Endothelial cell of umbilical vein (primary cell): ENCODE measurements at regions not wholly inside any gene's neighbourhood (a gene's known extent, or its start where the extent isn't known, plus 50 kb on each side); places are given as distances from the start of the nearest gene placed in this dataset.

ENCODE experiments used
- BruUV-seq: library from RNA; stranded (reverse); fragments of 400-500 nt; replicated peaks from 2 replicates; lab custom pipeline; 2021; lab: Mats Ljungman, UMichigan
- CTCF ChIA-PET: fragments of 300-600, 350-600 bp; sonication (Branson Sonifier 250); formaldehyde crosslinking; loops from one replicate; lab custom pipeline; 2021; ENCODE audit warnings: antibody characterized with exemption, inconsistent platforms; lab: Charles Lee
- POLR2A ChIA-PET: fragments of 300-600, 350-600 bp; sonication (Branson Sonifier 250); formaldehyde crosslinking; loops from one replicate; lab custom pipeline; 2021; ENCODE audit warnings: antibody characterized with exemption, inconsistent platforms; lab: Charles Lee
- DNase-seq: peaks from one replicate; pipeline ENCODE4 v3.0.0-alpha.2; 2011; ENCODE audit warnings: low read depth, low spot score
- FAIRE-seq: peaks from 2 replicates; lab custom pipeline; 2011; peaks lifted over from hg19 to GRCh38; lab: Jason Lieb, UNC
- H2AFZ ChIP-seq: 2 replicates; pipeline ENCODE4 v1.6.0; 2012; ENCODE audit warnings: low read depth, low read length, control low read depth, inconsistent platforms
- H3K27ac ChIP-seq: 2 replicates; pipeline ENCODE4 v1.5.1; 2011; ENCODE audit warnings: low read depth, mild to moderate bottlenecking, control low read depth, low read length, moderate library complexity; ENCODE audit not compliant: insufficient read depth
- H3K27me3 ChIP-seq, 2 experiments: 2 replicates each; pipeline versions ENCODE4 v1.6.0 to v1.6.1; 2011; ENCODE audit warnings: low read length in 2 of 2, mixed read lengths in 1 of 2; ENCODE audit not compliant: control insufficient read depth in 2 of 2, insufficient read depth in 2 of 2
- H3K36me3 ChIP-seq, 2 experiments: 2 replicates in 1 of 2; 3 replicates in 1 of 2; pipeline ENCODE4 v1.5.1; 2011; ENCODE audit warnings: low read length in 2 of 2, mild to moderate bottlenecking in 1 of 2, moderate library complexity in 1 of 2; ENCODE audit not compliant: control insufficient read depth in 2 of 2, insufficient read depth in 2 of 2; ENCODE audit errors: extremely low read depth in 1 of 2
- H3K4me1 ChIP-seq: 3 replicates; pipeline ENCODE4 v1.5.1; 2011; ENCODE audit warnings: mild to moderate bottlenecking, low read length; ENCODE audit not compliant: control insufficient read depth, insufficient read depth; ENCODE audit errors: extremely low read depth
- H3K4me2 ChIP-seq: 2 replicates; pipeline ENCODE4 v1.6.1; 2011; ENCODE audit warnings: low read length, control low read depth, mixed read lengths; ENCODE audit not compliant: insufficient read depth
- H3K4me3 ChIP-seq, 3 experiments: fragments of 200-600 bp in 1 of 3; sonication (generic), shearing (Covaris generic) in 1 of 3; replicated peaks in 1 of 3; 2 replicates each; pipeline ENCODE4 v1.5.1; 2011 to 2016; ENCODE audit warnings: control low read depth in 3 of 3, low read length in 3 of 3, mild to moderate bottlenecking in 2 of 3, inconsistent platforms in 1 of 3, low read depth in 1 of 3, moderate library complexity in 1 of 3; ENCODE audit not compliant: insufficient read depth in 1 of 3
- H3K79me2 ChIP-seq: 2 replicates; pipeline ENCODE4 v1.6.0; 2012; ENCODE audit warnings: low read length, inconsistent platforms; ENCODE audit not compliant: control insufficient read depth, insufficient read depth
- H3K9ac ChIP-seq: replicated peaks from 2 replicates; pipeline ENCODE3; 2011; ENCODE audit warnings: low read length, control low read depth; ENCODE audit not compliant: insufficient read depth; ENCODE audit errors: extremely low read depth
- H3K9me1 ChIP-seq: replicated peaks from 3 replicates; pipeline ENCODE4 v1.6.0; 2011; ENCODE audit warnings: mild to moderate bottlenecking, low read length; ENCODE audit not compliant: control insufficient read depth, insufficient read depth; ENCODE audit errors: extremely low read depth
- H3K9me3 ChIP-seq: replicated peaks from 2 replicates; pipeline ENCODE4 v1.5.1; 2012; ENCODE audit warnings: low read length, inconsistent platforms; ENCODE audit not compliant: control insufficient read depth, insufficient read depth
- H4K20me1 ChIP-seq: replicated peaks from 2 replicates; pipeline ENCODE3; 2011; ENCODE audit warnings: mild to moderate bottlenecking, low read length; ENCODE audit not compliant: control insufficient read depth, insufficient read depth; ENCODE audit errors: extremely low read depth
- EZH2 ChIP-seq: IDR thresholded peaks from 2 replicates; pipeline ENCODE4 v1.6.1; 2012; ENCODE audit warnings: borderline replicate concordance, low read depth, mild to moderate bottlenecking, moderate library complexity, low read length, inconsistent platforms; ENCODE audit not compliant: severe bottlenecking
- FOS ChIP-seq: IDR thresholded peaks from 2 replicates; pipeline ENCODE4 v1.6.1; 2011; ENCODE audit warnings: mild to moderate bottlenecking, low read length, moderate library complexity, borderline replicate concordance; ENCODE audit not compliant: insufficient read depth
- GATA2 ChIP-seq: IDR thresholded peaks from 2 replicates; pipeline ENCODE4 v1.7.0; 2011; ENCODE audit warnings: low read depth, mild to moderate bottlenecking, moderate library complexity, mixed read lengths, low read length; ENCODE audit not compliant: insufficient read length, insufficient read depth
- MAX ChIP-seq: IDR thresholded peaks from 2 replicates; pipeline ENCODE4 v1.6.1; 2011; ENCODE audit not compliant: insufficient read depth, insufficient read length
- MYC ChIP-seq: IDR thresholded peaks from one replicate; pipeline ENCODE4 v1.6.1; 2011; ENCODE audit warnings: mild to moderate bottlenecking, low read depth, low read length
- POLR2A ChIP-seq: IDR thresholded peaks from 2 replicates; pipeline ENCODE4 v1.6.1; 2012; ENCODE audit warnings: low read depth, mild to moderate bottlenecking, control low read depth, low read length
- POLR2AphosphoS5 ChIP-seq: IDR thresholded peaks from 2 replicates; pipeline ENCODE4 v1.6.1; 2012; ENCODE audit warnings: low read depth, mild to moderate bottlenecking, control low read depth, low read length, moderate library complexity; ENCODE audit not compliant: insufficient read depth
- dilution Hi-C: fragments of 300-500 bp; cut with MboI; formaldehyde crosslinking; loops from one replicate; pipeline ENCODE4 v1.15.0; 2019; ENCODE audit warnings: low sequenced_read_pairs; ENCODE audit not compliant: extremely low pct_ligation_motif_present
- intact Hi-C: fragments of 100-400 bp; cut with micrococcal nuclease; formaldehyde crosslinking; loops from one replicate; pipeline ENCODE4 v1.10.0; 2022
- TF ChIP-seq, protein P1 (sequence below), 2 donors: IDR thresholded peaks; 1 replicate in 1 of 2; 2 replicates in 1 of 2; pipeline ENCODE4 v1.5.1; 2011; ENCODE audit warnings: low read length in 2 of 2, mild to moderate bottlenecking in 2 of 2, moderate library complexity in 2 of 2, control low read depth in 1 of 2, inconsistent platforms in 1 of 2, low read depth in 1 of 2; ENCODE audit not compliant: insufficient read depth in 1 of 2; ENCODE audit errors: extremely low read depth in 1 of 2

- dilution Hi-C loops = no loop called here
Measured at GRCh38 chr1:190949939-190950338, 472.3 kb upstream of the BRINP3 start.

More at GRCh38 chr1:190949939-190950338, 472.3 kb upstream of the BRINP3 start:
- Histone ChIP-seq H3K9ac (no peak overlapping the region), H3K9me3 (no peaks in the 10 kb centered on the region), H3K4me2 (no peak overlapping the region), H3K4me3 (no peak overlapping the region), H4K20me1 (no peaks in the 10 kb centered on the region), H3K9me1 (no peaks in the 10 kb centered on the region), H3K36me3 (no peaks in the 10 kb centered on the region), H2AFZ (no peak overlapping the region), H3K27me3 (no peaks in the 10 kb centered on the region), H3K27ac (no peak overlapping the region), H3K79me2 (no peaks in the 10 kb centered on the region), H3K4me1 (no peaks in the 10 kb centered on the region)
- TF ChIP-seq POLR2AphosphoS5 (no peak), MAX (no peak), GATA2 (no peak), POLR2A (no peak), EZH2 (no peak), MYC (no peak), FOS (no peak)
- TF ChIP-seq, protein P1, sequence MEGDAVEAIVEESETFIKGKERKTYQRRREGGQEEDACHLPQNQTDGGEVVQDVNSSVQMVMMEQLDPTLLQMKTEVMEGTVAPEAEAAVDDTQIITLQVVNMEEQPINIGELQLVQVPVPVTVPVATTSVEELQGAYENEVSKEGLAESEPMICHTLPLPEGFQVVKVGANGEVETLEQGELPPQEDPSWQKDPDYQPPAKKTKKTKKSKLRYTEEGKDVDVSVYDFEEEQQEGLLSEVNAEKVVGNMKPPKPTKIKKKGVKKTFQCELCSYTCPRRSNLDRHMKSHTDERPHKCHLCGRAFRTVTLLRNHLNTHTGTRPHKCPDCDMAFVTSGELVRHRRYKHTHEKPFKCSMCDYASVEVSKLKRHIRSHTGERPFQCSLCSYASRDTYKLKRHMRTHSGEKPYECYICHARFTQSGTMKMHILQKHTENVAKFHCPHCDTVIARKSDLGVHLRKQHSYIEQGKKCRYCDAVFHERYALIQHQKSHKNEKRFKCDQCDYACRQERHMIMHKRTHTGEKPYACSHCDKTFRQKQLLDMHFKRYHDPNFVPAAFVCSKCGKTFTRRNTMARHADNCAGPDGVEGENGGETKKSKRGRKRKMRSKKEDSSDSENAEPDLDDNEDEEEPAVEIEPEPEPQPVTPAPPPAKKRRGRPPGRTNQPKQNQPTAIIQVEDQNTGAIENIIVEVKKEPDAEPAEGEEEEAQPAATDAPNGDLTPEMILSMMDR (IDR thresholded peaks at IDR 0.05; ENCODE audit: extremely low read depth in 1 of 2, insufficient read depth in 1 of 2, low read depth in 1 of 2, low read length in 2 of 2) = no peak
- BruUV-seq = no TSS peak
- intact Hi-C loops = no loop called here
- FAIRE-seq = no peak
- no peak for DNase-seq
- POLR2A ChIA-PET = no interaction called here
- CTCF ChIA-PET = interaction anchor here (1.5 kb wide), 1 partner anchor 12 kb away, joined by 4 read pairs; no protein-coding TSS in a partner anchor
